ENCODE measurements at regions not wholly inside any gene's neighbourhood (a gene's known extent, or its start where the extent isn't known, plus 50 kb on each side); places are given as distances from the start of the nearest gene placed in this dataset.

GRCh38 chr3:76078101-76078500 lies 292.8 kb upstream of the ZNF717 start:
- DNase-seq = no peak

- no peak for DNase-seq
Observed at GRCh38 chr3:76083992-76084391, 298.6 kb upstream of the ZNF717 start.

- DNase-seq = no peak
Observed at GRCh38 chr3:76096036-76096435, 310.7 kb upstream of the ZNF717 start.

GRCh38 chr3:76096836-76097588 lies 311.7 kb upstream of the ZNF717 start:
- no peak for DNase-seq

- DNase-seq = no peak
Observed at GRCh38 chr3:76097589-76097969, 312.2 kb upstream of the ZNF717 start.

GRCh38 chr3:76099956-76100355 lies 314.6 kb upstream of the ZNF717 start:
- DNase-seq = no peak

- DNase-seq = peak; percentile 0 to 38
Observed at GRCh38 chr3:76107935-76108570, 322.7 kb upstream of the ZNF717 start.

- DNase-seq = no peak
Observed at GRCh38 chr3:76111808-76112207, 326.5 kb upstream of the ZNF717 start.

GRCh38 chr3:76122007-76122406 lies 336.7 kb upstream of the ZNF717 start:
- DNase-seq = no peak

GRCh38 chr3:76129441-76129840 lies 344.1 kb upstream of the ZNF717 start:
- no peak for DNase-seq

- no peak for DNase-seq
Observed at GRCh38 chr3:76131396-76132153, 346.2 kb upstream of the ZNF717 start.

- DNase-seq = no peak
Observed at GRCh38 chr3:76132154-76132470, 346.8 kb upstream of the ZNF717 start.

GRCh38 chr3:76134166-76134565 lies 348.8 kb upstream of the ZNF717 start:
- no peak for DNase-seq

- DNase-seq = no peak
Observed at GRCh38 chr3:76138921-76139320, 353.6 kb upstream of the ZNF717 start.

GRCh38 chr3:76147846-76148245 lies 362.5 kb upstream of the ZNF717 start:
- DNase-seq = no peak

GRCh38 chr3:76152028-76152427 lies 366.7 kb upstream of the ZNF717 start:
- DNase-seq = no peak

- no peak for DNase-seq
Observed at GRCh38 chr3:76161856-76162255, 376.5 kb upstream of the ZNF717 start.

GRCh38 chr3:76171647-76172046 lies 386.3 kb upstream of the ZNF717 start:
- no peak for DNase-seq

GRCh38 chr3:76177610-76178009 lies 392.3 kb upstream of the ZNF717 start:
- DNase-seq = no peak

- DNase-seq = no peak
Observed at GRCh38 chr3:76178412-76178811, 393.1 kb upstream of the ZNF717 start.

GRCh38 chr3:76181213-76181612 lies 395.9 kb upstream of the ZNF717 start:
- no peak for DNase-seq

- DNase-seq = no peak
Observed at GRCh38 chr3:76198086-76198485, 412.7 kb upstream of the ZNF717 start.

GRCh38 chr3:76199382-76199781 lies 414.0 kb upstream of the ZNF717 start:
- DNase-seq = no peak

GRCh38 chr3:76203578-76203977 lies 418.2 kb upstream of the ZNF717 start:
- no peak for DNase-seq
